ENCODE measurements at regions not wholly inside any gene's neighbourhood (a gene's known extent, or its start where the extent isn't known, plus 50 kb on each side); places are given as distances from the start of the nearest gene placed in this dataset.
A peak's percentile ranks its signal among the peaks of the same experiment; 100 is the strongest.

DNA sequence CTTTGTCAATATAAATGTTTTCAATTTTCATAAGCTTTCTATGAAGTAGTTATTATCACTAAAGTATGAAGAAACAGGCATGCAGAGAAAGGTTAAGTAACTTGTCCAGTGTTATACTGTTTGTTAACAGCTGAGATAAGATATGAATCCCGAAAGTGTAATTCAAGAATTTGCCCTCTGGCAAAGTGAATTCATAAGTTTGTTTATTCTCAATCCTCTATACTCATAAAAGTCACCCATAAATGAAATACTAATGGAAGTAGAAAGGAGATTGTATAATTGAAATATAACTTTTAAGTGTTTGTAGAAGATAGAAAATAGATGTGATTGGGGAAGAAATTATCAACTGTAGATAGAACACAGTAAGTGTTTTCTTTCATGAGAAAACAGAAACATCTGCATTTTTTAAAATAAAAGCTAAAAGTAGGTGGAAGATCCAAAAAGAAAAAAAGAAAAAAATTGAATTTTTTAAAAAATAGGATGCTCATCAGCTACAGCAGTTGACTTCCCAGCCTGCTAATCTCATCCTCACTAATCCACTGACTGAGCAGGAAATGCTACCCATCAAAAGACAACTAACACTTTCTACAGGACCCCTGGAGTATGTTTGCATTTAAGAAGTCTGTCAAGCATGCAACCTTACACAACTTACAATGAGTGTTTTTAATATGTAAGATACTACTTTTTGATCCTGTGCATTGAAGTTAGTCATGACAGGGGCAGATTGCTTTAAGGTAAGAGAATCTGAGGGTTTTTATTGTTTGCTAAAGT is 878.1 kb downstream of the SI start:
- DNase-seq (ENCODE audit: low read depth, low spot score) = no peak
- no peaks in the 10 kb centered on the region for H3K4me1 ChIP-seq (ENCODE audit: control insufficient read depth in 1 of 2, insufficient read depth in 2 of 2, low read length in 2 of 2)
- BruUV-seq (replicated peaks) = no TSS peak
- TF ChIP-seq SIN3A (IDR thresholded peaks at IDR 0.05; ENCODE audit: low read depth) (no peak), POLR2AphosphoS5 (IDR thresholded peaks at IDR 0.05; ENCODE audit: low read depth, low read length) (no peak), RAD21 (IDR thresholded peaks at IDR 0.05; ENCODE audit: low read depth) (no peak), POLR2A (IDR thresholded peaks at IDR 0.05; ENCODE audit: borderline replicate concordance, extremely low read depth, insufficient read depth, insufficient read length) (no peak), JUND (IDR thresholded peaks at IDR 0.05) (no peak), TCF7L2 (IDR thresholded peaks at IDR 0.05; ENCODE audit: borderline replicate concordance, extremely low read depth, insufficient read depth, insufficient read length) (no peak), EZH2 (IDR thresholded peaks at IDR 0.05) (no peak), ELF1 (IDR thresholded peaks at IDR 0.05; ENCODE audit: borderline replicate concordance, low read depth) (no peak), SP1 (IDR thresholded peaks at IDR 0.05; ENCODE audit: low read depth) (no peak), ZFX (IDR thresholded peaks at IDR 0.05) (no peak), CBX3 (IDR thresholded peaks at IDR 0.05; ENCODE audit: low read depth) (no peak), SRF (IDR thresholded peaks at IDR 0.05; ENCODE audit: low read depth) (no peak), ZNF274 (IDR thresholded peaks at IDR 0.05; ENCODE audit: low read depth, low read length) (no peak), EZH2phosphoT487 (IDR thresholded peaks at IDR 0.05; ENCODE audit: borderline replicate concordance) (no peak), EGR1 (IDR thresholded peaks at IDR 0.05; ENCODE audit: low read depth) (no peak)
- TF ChIP-seq, protein P1, sequence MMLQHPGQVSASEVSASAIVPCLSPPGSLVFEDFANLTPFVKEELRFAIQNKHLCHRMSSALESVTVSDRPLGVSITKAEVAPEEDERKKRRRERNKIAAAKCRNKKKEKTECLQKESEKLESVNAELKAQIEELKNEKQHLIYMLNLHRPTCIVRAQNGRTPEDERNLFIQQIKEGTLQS (IDR thresholded peaks at IDR 0.05) = no peak
- TF ChIP-seq, protein P2, sequence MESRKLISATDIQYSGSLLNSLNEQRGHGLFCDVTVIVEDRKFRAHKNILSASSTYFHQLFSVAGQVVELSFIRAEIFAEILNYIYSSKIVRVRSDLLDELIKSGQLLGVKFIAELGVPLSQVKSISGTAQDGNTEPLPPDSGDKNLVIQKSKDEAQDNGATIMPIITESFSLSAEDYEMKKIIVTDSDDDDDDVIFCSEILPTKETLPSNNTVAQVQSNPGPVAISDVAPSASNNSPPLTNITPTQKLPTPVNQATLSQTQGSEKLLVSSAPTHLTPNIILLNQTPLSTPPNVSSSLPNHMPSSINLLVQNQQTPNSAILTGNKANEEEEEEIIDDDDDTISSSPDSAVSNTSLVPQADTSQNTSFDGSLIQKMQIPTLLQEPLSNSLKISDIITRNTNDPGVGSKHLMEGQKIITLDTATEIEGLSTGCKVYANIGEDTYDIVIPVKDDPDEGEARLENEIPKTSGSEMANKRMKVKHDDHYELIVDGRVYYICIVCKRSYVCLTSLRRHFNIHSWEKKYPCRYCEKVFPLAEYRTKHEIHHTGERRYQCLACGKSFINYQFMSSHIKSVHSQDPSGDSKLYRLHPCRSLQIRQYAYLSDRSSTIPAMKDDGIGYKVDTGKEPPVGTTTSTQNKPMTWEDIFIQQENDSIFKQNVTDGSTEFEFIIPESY (IDR thresholded peaks at IDR 0.05; ENCODE audit: extremely low read depth, insufficient replicate concordance, low read length) = no peak
- TF ChIP-seq, protein P3, sequence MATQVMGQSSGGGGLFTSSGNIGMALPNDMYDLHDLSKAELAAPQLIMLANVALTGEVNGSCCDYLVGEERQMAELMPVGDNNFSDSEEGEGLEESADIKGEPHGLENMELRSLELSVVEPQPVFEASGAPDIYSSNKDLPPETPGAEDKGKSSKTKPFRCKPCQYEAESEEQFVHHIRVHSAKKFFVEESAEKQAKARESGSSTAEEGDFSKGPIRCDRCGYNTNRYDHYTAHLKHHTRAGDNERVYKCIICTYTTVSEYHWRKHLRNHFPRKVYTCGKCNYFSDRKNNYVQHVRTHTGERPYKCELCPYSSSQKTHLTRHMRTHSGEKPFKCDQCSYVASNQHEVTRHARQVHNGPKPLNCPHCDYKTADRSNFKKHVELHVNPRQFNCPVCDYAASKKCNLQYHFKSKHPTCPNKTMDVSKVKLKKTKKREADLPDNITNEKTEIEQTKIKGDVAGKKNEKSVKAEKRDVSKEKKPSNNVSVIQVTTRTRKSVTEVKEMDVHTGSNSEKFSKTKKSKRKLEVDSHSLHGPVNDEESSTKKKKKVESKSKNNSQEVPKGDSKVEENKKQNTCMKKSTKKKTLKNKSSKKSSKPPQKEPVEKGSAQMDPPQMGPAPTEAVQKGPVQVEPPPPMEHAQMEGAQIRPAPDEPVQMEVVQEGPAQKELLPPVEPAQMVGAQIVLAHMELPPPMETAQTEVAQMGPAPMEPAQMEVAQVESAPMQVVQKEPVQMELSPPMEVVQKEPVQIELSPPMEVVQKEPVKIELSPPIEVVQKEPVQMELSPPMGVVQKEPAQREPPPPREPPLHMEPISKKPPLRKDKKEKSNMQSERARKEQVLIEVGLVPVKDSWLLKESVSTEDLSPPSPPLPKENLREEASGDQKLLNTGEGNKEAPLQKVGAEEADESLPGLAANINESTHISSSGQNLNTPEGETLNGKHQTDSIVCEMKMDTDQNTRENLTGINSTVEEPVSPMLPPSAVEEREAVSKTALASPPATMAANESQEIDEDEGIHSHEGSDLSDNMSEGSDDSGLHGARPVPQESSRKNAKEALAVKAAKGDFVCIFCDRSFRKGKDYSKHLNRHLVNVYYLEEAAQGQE (IDR thresholded peaks at IDR 0.05; ENCODE audit: low read depth) = no peak
- TF ChIP-seq, protein P4, sequence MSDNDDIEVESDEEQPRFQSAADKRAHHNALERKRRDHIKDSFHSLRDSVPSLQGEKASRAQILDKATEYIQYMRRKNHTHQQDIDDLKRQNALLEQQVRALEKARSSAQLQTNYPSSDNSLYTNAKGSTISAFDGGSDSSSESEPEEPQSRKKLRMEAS (IDR thresholded peaks at IDR 0.05) = no peak
- no peak overlapping the region for H3K9ac ChIP-seq (ENCODE audit: low read length)
- H3K36me3 ChIP-seq (ENCODE audit: control insufficient read depth in 1 of 2, insufficient read depth in 2 of 2, low read length in 2 of 2) = no peaks in the 10 kb centered on the region
- H3K9me2 ChIP-seq (ENCODE audit: insufficient read depth) = no peaks in the 10 kb centered on the region
- no peak overlapping the region for H3K4me2 ChIP-seq (ENCODE audit: low read length)
- no peaks in the 10 kb centered on the region for H3K27me3 ChIP-seq (ENCODE audit: insufficient read depth, low read length)
- H3K9me3 ChIP-seq (ENCODE audit: control insufficient read depth in 1 of 2, insufficient read depth in 1 of 2, low read depth in 1 of 2, low read length in 2 of 2) = no peaks in the 10 kb centered on the region
- H3K79me2 ChIP-seq (ENCODE audit: insufficient read depth, low read length) = no peaks in the 10 kb centered on the region
- peak overlapping the region; percentile 13 for H2AFZ ChIP-seq (ENCODE audit: low read depth, low read length, poor library complexity, severe bottlenecking)
- ChIA-PET POLR2A (no interaction called here), CTCF (no interaction called here), RAD21 (ENCODE audit: low non-redundant PET in 1 of 2, low total read pairs in 2 of 2, uncharacterized antibody in 2 of 2, unreplicated experiment in 2 of 2) (no interaction called here)
- H4K20me1 ChIP-seq (ENCODE audit: insufficient read depth) = no peaks in the 10 kb centered on the region
- no peak overlapping the region for H3K4me3 ChIP-seq (replicated peaks in 1 of 2; ENCODE audit: low read depth in 1 of 2, low read length in 2 of 2)
- H3K27ac ChIP-seq (ENCODE audit: low read depth, low read length) = no peak overlapping the region
- no peak for ATAC-seq
- intact Hi-C loops (cut with micrococcal nuclease) = loop anchor here (10.0 kb wide), 1 partner anchor 985 kb away; no protein-coding TSS in a partner anchor

Measured in HCT116 (cell line).